SH-SY5Y (cell line): ENCODE measurements at regions not wholly inside any gene's neighbourhood (a gene's known extent, or its start where the extent isn't known, plus 50 kb on each side); places are given as distances from the start of the nearest gene placed in this dataset.

ENCODE experiments used
- GATA2 ChIP-seq: IDR thresholded peaks from 2 replicates; pipeline ENCODE4 v1.6.1; 2011; ENCODE audit warnings: mild to moderate bottlenecking, low read depth, low read length
- GATA3 ChIP-seq: IDR thresholded peaks from 2 replicates; pipeline ENCODE4 v1.6.1; 2011; ENCODE audit warnings: low read depth, mild to moderate bottlenecking, low read length, moderate library complexity

GRCh38 chr18:53677480-53677879 lies 547.0 kb downstream of the MBD2 start:
- no peak for TF ChIP-seq GATA2
- TF ChIP-seq GATA3 = no peak
